ENCODE measurements at regions not wholly inside any gene's neighbourhood (a gene's known extent, or its start where the extent isn't known, plus 50 kb on each side); places are given as distances from the start of the nearest gene placed in this dataset.

GRCh38 chr19:28610731-28611130, 602.2 kb downstream of the UQCRFS1 start:
- Histone ChIP-seq H3K27me3 (ENCODE audit: insufficient read depth, poor library complexity, severe bottlenecking) (no peaks in the 10 kb centered on the region), H3K27ac (replicated peaks) (no peak overlapping the region), H3K4me3 (replicated peaks; ENCODE audit: insufficient read depth, low read length) (no peak overlapping the region)
- TF ChIP-seq SPI1 (IDR thresholded peaks at IDR 0.05; ENCODE audit: borderline replicate concordance, low read depth) (no peak), GABPA (IDR thresholded peaks at IDR 0.05; ENCODE audit: low read depth) (no peak), CTCF (IDR thresholded peaks at IDR 0.05; ENCODE audit: insufficient read depth, low read length) (no peak), REST (IDR thresholded peaks at IDR 0.05; ENCODE audit: insufficient replicate concordance, low read depth) (no peak), POLR2AphosphoS5 (IDR thresholded peaks at IDR 0.05; ENCODE audit: low read depth) (no peak)
- DNase-seq (ENCODE audit: low read depth in 1 of 2, low spot score in 1 of 2), result no peak

- no peak for DNase-seq (ENCODE audit: low read depth in 1 of 2, low spot score in 1 of 2)
- H3K27ac ChIP-seq (replicated peaks), result no peak overlapping the region
- no peak overlapping the region for H3K4me3 ChIP-seq (replicated peaks; ENCODE audit: insufficient read depth, low read length)
- no peaks in the 10 kb centered on the region for H3K27me3 ChIP-seq (ENCODE audit: insufficient read depth, poor library complexity, severe bottlenecking)
- no peak for TF ChIP-seq POLR2AphosphoS5 (IDR thresholded peaks at IDR 0.05; ENCODE audit: low read depth)
- no peak for TF ChIP-seq REST (IDR thresholded peaks at IDR 0.05; ENCODE audit: insufficient replicate concordance, low read depth)
- no peak for TF ChIP-seq GABPA (IDR thresholded peaks at IDR 0.05; ENCODE audit: low read depth)
- TF ChIP-seq SPI1 (IDR thresholded peaks at IDR 0.05; ENCODE audit: borderline replicate concordance, low read depth), result no peak
- no peak for TF ChIP-seq CTCF (IDR thresholded peaks at IDR 0.05; ENCODE audit: insufficient read depth, low read length)
Measured at GRCh38 chr19:28609944-28610343, 603.0 kb downstream of the UQCRFS1 start.

GRCh38 chr19:28609091-28609755, 603.7 kb downstream of the UQCRFS1 start:
- H3K27me3 ChIP-seq (ENCODE audit: insufficient read depth, poor library complexity, severe bottlenecking), result no peaks in the 10 kb centered on the region
- H3K4me3 ChIP-seq (replicated peaks; ENCODE audit: insufficient read depth, low read length), result no peak overlapping the region
- no peak overlapping the region for H3K27ac ChIP-seq (replicated peaks)
- TF ChIP-seq GABPA (IDR thresholded peaks at IDR 0.05; ENCODE audit: low read depth) (no peak), CTCF (IDR thresholded peaks at IDR 0.05; ENCODE audit: insufficient read depth, low read length) (no peak), SPI1 (IDR thresholded peaks at IDR 0.05; ENCODE audit: borderline replicate concordance, low read depth) (no peak), REST (IDR thresholded peaks at IDR 0.05; ENCODE audit: insufficient replicate concordance, low read depth) (no peak), POLR2AphosphoS5 (IDR thresholded peaks at IDR 0.05; ENCODE audit: low read depth) (no peak)
- no peak for DNase-seq (ENCODE audit: low read depth in 1 of 2, low spot score in 1 of 2)
